Natural killer cell (primary cell): ENCODE measurements at regions not wholly inside any gene's neighbourhood (a gene's known extent, or its start where the extent isn't known, plus 50 kb on each side); places are given as distances from the start of the nearest gene placed in this dataset.

Experiments used
- ATAC-seq, 3 donors: fragments of 150-1000 bp in 2 of 3; fragments of 200-7000 bp in 1 of 3; cut with Tn5 transposase; 1 replicate in 1 of 3; 2 replicates in 2 of 3; pipeline ENCODE4 v1.10.0; 2021; ENCODE audit warnings: mild to moderate bottlenecking in 2 of 3, moderate library complexity in 2 of 3
- DNase-seq, 2 donors: peaks; one replicate each; pipeline versions ENCODE4 v3.0.0 to v3.0.0-alpha.2; 2013 to 2021; ENCODE audit warnings: mixed read lengths in 1 of 2
- H3K27ac ChIP-seq: one replicate; pipeline ENCODE4 v1.5.1; 2013; ENCODE audit warnings: mild to moderate bottlenecking, low read length
- H3K27me3 ChIP-seq: one replicate; pipeline ENCODE4 v1.6.1; 2013; ENCODE audit warnings: low read length; ENCODE audit not compliant: control insufficient read depth, insufficient read depth
- H3K36me3 ChIP-seq: one replicate; pipeline ENCODE4 v1.6.1; 2013; ENCODE audit warnings: low read length; ENCODE audit not compliant: control insufficient read depth, insufficient read depth
- H3K4me1 ChIP-seq: one replicate; pipeline ENCODE4 v1.6.1; 2013; ENCODE audit warnings: low read length; ENCODE audit not compliant: control insufficient read depth, insufficient read depth
- H3K4me3 ChIP-seq: one replicate; pipeline ENCODE4 v1.5.1; 2013; ENCODE audit warnings: low read length
- H3K9me3 ChIP-seq: one replicate; pipeline ENCODE4 v1.6.1; 2013; ENCODE audit warnings: low read length; ENCODE audit not compliant: control insufficient read depth, insufficient read depth
- H3K27ac Mint-ChIP-seq, 2 donors: one replicate each; pipeline ENCODE4 v1.8.0; 2022; ENCODE audit warnings: mild to moderate bottlenecking in 2 of 2, mixed read lengths in 2 of 2, moderate library complexity in 1 of 2
- H3K27me3 Mint-ChIP-seq, 2 donors: one replicate each; pipeline ENCODE4 v1.8.0; 2022; ENCODE audit warnings: low read depth in 2 of 2, mixed read lengths in 2 of 2
- H3K36me3 Mint-ChIP-seq: one replicate; pipeline ENCODE4 v1.8.0; 2022; ENCODE audit warnings: mixed read lengths
- H3K4me1 Mint-ChIP-seq, 2 donors: one replicate each; pipeline ENCODE4 v1.8.0; 2022; ENCODE audit warnings: mixed read lengths in 2 of 2
- H3K4me3 Mint-ChIP-seq: one replicate; pipeline ENCODE4 v1.8.0; 2022; ENCODE audit warnings: mild to moderate bottlenecking, moderate library complexity, mixed read lengths
- H3K9me3 Mint-ChIP-seq, 2 donors: one replicate each; pipeline ENCODE4 v1.8.0; 2022; ENCODE audit warnings: mixed read lengths in 2 of 2
- WGBS: methylation state at CpG from one replicate; pipeline ENCODE4 v1.1.7; 2013; ENCODE audit warnings: missing lambda C conversion rate; ENCODE audit not compliant: insufficient coverage; 5-methylcytosine and 5-hydroxymethylcytosine counted together
- intact Hi-C: fragments of 100-400 bp; cut with micrococcal nuclease; formaldehyde crosslinking; loops from one replicate; pipeline ENCODE4 v1.14.2; 2022
- TF ChIP-seq, protein P1 (sequence below): fragments of 200-600 bp; IDR thresholded peaks from one replicate; pipeline ENCODE4 v1.8.0; 2022; ENCODE audit warnings: antibody characterized with exemption

DNA sequence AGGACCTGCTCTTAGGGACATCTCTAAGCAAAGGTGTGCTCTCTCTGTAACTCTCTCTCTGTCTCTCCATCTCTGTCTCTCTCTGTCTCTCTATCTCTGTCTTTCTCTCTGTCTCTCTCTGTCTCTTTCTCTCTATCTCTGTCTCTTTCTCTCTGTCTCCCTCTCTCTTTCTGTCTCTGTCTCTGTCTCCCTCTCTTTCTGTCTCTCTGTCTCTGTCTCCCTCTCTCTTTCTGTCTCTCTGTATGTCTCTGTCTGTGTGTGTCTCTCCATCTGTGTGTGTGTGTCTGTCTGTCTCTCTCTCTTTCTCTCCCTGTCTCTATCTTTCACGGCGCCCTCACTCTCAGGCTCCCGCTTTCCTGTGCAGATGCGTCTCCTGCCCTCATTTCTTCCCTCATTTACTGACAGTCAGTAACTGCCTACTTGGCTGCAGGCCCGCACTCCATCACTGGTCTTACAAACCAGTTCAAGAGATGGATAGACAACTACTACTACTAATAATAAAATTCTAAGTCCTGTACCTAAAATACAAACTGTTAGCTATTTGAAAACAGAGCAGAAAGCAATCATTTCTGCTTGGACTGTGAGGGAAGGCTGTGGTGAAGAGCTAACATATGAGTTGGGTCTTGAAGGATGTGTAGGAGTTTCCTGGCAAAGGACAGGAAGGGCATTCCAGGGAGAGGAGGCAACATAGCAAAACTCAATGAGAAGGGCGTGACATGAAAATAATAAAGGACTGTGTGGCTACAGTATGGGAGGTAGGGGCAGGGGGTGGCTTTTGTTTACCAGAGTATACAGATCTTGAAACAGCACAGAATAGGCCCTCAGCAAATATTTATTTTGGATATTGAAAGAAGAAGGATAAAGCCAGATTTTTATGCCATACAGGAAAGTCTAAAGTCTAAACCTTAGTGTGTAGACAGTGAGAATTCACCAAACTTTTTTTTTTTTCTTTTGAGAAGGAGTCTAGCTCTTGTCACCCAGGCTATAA, 67.8 kb upstream of the TAB2 start:
- peaks cover 0 to 3% of the 10 kb centered on the region in 2 donors for H3K27me3 Mint-ChIP-seq
- Histone ChIP-seq H3K36me3 (no peaks in the 10 kb centered on the region), H3K27me3 (no peaks in the 10 kb centered on the region), H3K27ac (no peak overlapping the region), H3K4me3 (no peak overlapping the region), H3K4me1 (peaks cover 16% of the 10 kb centered on the region), H3K9me3 (no peaks in the 10 kb centered on the region)
- H3K27ac Mint-ChIP-seq, result no peak overlapping the region
- TF ChIP-seq, protein P1, sequence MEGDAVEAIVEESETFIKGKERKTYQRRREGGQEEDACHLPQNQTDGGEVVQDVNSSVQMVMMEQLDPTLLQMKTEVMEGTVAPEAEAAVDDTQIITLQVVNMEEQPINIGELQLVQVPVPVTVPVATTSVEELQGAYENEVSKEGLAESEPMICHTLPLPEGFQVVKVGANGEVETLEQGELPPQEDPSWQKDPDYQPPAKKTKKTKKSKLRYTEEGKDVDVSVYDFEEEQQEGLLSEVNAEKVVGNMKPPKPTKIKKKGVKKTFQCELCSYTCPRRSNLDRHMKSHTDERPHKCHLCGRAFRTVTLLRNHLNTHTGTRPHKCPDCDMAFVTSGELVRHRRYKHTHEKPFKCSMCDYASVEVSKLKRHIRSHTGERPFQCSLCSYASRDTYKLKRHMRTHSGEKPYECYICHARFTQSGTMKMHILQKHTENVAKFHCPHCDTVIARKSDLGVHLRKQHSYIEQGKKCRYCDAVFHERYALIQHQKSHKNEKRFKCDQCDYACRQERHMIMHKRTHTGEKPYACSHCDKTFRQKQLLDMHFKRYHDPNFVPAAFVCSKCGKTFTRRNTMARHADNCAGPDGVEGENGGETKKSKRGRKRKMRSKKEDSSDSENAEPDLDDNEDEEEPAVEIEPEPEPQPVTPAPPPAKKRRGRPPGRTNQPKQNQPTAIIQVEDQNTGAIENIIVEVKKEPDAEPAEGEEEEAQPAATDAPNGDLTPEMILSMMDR, result no peak
- intact Hi-C loops, result no loop called here
- peaks cover 0 to 9% of the 10 kb centered on the region in 2 donors for H3K4me1 Mint-ChIP-seq
- no peaks in the 10 kb centered on the region for H3K9me3 Mint-ChIP-seq
- ATAC-seq, result no peak
- 94% methylated on average over 6 of the region's 6 CpGs for WGBS
- DNase-seq, result no peak
- H3K4me3 Mint-ChIP-seq, result no peak overlapping the region
- H3K36me3 Mint-ChIP-seq, result no peaks in the 10 kb centered on the region

DNA sequence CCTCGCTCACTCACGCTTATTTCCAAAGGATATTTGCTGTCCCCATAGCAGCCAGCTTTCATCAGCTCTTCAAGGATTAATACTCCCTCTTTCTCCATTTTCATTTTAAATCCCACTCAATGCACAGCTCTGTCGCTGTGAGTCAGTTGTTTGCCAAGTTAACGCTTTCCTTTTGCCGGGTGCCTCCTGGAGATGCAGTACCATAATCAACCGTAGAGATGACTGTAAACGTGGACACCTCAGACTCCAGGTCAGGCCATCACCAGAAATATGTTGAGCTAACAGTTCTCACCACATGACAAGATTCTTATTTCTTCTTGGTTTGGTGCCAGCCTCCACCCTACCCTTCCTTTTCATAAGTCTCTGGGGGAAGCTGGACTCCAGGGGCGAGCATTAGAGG, 66.6 kb upstream of the TAB2 start:
- Histone ChIP-seq H3K27ac (no peak overlapping the region), H3K36me3 (no peaks in the 10 kb centered on the region), H3K4me3 (no peak overlapping the region), H3K27me3 (no peaks in the 10 kb centered on the region), H3K4me1 (peaks cover 16% of the 10 kb centered on the region), H3K9me3 (no peaks in the 10 kb centered on the region)
- Mint-ChIP-seq H3K27me3 (peaks cover 0 to 3% of the 10 kb centered on the region in 2 donors), H3K36me3 (no peaks in the 10 kb centered on the region), H3K4me1 (peaks cover 0 to 9% of the 10 kb centered on the region in 2 donors), H3K9me3 (no peaks in the 10 kb centered on the region), H3K4me3 (no peak overlapping the region), H3K27ac (no peak overlapping the region)
- no peak for DNase-seq
- 94% methylated on average over 8 of the region's 8 CpGs for WGBS
- intact Hi-C loops, result no loop called here
- ATAC-seq, result no peak
- TF ChIP-seq, protein P1, result no peak

DNA sequence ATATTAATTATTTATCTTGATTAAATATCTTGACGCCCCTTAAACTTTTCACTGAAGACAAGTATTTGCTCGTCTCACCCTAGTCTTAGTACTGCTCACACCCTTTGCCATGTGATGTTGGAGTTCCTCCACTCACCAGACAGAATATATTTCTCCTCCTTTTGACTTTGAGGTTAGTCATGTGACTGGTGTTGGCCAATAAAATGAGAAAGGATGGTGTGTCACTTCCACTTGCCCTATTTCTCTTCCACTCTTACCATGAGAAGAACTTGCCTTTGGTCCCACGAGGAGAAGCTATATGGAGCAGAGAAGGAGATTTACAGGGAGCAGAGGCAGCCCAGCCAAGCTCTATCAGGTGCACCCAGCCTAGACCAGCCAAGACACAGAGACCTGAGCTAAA, 64.9 kb upstream of the TAB2 start:
- H3K27ac ChIP-seq, result no peak overlapping the region
- no peaks in the 10 kb centered on the region for H3K27me3 ChIP-seq
- H3K4me1 ChIP-seq, result peaks cover 4% of the 10 kb centered on the region
- 73% methylated on average over 3 of the region's 3 CpGs for WGBS
- no peak overlapping the region for H3K4me3 Mint-ChIP-seq
- DNase-seq (no peak), ATAC-seq (no peak)
- TF ChIP-seq, protein P1, result no peak
- intact Hi-C loops, result no loop called here
- H3K9me3 Mint-ChIP-seq, result no peaks in the 10 kb centered on the region
- H3K27ac Mint-ChIP-seq, result no peak overlapping the region
- no peaks in the 10 kb centered on the region for H3K36me3 Mint-ChIP-seq
- H3K36me3 ChIP-seq, result no peaks in the 10 kb centered on the region
- H3K4me3 ChIP-seq, result no peak overlapping the region
- H3K4me1 Mint-ChIP-seq, result peaks cover 0 to 9% of the 10 kb centered on the region in 2 donors
- peaks cover 0 to 3% of the 10 kb centered on the region in 2 donors for H3K27me3 Mint-ChIP-seq
- H3K9me3 ChIP-seq, result no peaks in the 10 kb centered on the region
